Neural progenitor cell (in vitro differentiated cells): ENCODE measurements at regions not wholly inside any gene's neighbourhood (a gene's known extent, or its start where the extent isn't known, plus 50 kb on each side); places are given as distances from the start of the nearest gene placed in this dataset.

ENCODE experiments used
- EZH2 ChIP-seq: fragments of 200-600 bp; sonication (generic); IDR thresholded peaks from 2 replicates; pipeline ENCODE4 v1.6.1; 2017; ENCODE audit warnings: antibody characterized with exemption, mild to moderate bottlenecking, moderate library complexity
- EZH2phosphoT487 ChIP-seq: fragments of 200-600 bp; sonication (generic); IDR thresholded peaks from 2 replicates; pipeline ENCODE4 v1.6.1; 2017; ENCODE audit warnings: antibody characterized with exemption
- TF ChIP-seq, protein P1 (sequence below): fragments of 200-600 bp; sonication (generic); IDR thresholded peaks from 2 replicates; pipeline ENCODE4 v1.5.1; 2017; ENCODE audit warnings: antibody characterized with exemption, mild to moderate bottlenecking

DNA sequence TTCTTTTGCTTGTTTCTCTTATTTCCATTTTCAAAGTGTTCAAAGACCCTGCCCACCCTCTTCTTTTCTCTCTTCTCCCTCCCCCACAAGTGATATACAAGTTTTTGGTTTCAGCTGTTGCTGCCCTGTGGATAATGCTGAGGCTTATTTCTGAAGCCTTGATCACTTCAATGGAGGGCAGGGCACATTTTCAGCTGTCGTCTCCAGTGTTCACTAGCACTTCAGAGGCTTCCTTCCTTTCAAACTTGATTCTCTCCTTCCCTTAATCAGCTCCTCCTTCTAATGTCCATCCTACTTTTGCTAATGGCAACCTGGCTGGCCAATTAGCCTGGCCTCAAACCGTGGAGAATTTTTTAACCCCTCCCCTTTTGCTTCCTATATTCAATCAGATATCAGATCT lies 435.7 kb upstream of the RUNX1 start:
- TF ChIP-seq, protein P1, sequence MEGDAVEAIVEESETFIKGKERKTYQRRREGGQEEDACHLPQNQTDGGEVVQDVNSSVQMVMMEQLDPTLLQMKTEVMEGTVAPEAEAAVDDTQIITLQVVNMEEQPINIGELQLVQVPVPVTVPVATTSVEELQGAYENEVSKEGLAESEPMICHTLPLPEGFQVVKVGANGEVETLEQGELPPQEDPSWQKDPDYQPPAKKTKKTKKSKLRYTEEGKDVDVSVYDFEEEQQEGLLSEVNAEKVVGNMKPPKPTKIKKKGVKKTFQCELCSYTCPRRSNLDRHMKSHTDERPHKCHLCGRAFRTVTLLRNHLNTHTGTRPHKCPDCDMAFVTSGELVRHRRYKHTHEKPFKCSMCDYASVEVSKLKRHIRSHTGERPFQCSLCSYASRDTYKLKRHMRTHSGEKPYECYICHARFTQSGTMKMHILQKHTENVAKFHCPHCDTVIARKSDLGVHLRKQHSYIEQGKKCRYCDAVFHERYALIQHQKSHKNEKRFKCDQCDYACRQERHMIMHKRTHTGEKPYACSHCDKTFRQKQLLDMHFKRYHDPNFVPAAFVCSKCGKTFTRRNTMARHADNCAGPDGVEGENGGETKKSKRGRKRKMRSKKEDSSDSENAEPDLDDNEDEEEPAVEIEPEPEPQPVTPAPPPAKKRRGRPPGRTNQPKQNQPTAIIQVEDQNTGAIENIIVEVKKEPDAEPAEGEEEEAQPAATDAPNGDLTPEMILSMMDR: no peak
- TF ChIP-seq EZH2 (no peak), EZH2phosphoT487 (no peak)
